ENCODE measurements at regions not wholly inside any gene's neighbourhood (a gene's known extent, or its start where the extent isn't known, plus 50 kb on each side); places are given as distances from the start of the nearest gene placed in this dataset.

- Mint-ChIP-seq H3K27ac (no peak overlapping the region), H3K9me3 (no peaks in the 10 kb centered on the region), H3K36me3 (no peaks in the 10 kb centered on the region)
- DNase-seq (ENCODE audit: low spot score in 2 of 2) (no peak), ATAC-seq (no peak)
Observed at GRCh38 chr12:75708802-75709201, 197.4 kb upstream of the KRR1 start.

DNA sequence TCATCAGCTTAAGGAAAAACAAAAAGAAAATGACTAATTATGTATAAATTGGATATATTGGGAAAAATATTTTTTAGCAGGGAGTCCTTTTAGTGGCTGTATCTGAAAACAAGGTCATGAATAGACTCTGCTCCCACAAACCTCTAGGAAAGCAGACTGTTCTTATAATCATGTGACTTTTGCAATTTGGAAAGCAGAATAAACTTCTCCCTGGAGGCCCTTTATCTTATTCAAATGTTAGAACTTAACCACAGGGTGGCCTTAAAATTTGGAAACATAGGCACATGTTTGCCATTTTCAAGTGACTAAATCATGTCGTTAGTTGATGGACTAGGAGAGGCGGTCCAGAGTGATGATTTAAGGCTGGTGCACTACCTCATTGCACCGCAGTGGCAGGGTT, 196.6 kb upstream of the KRR1 start:
- H3K36me3 Mint-ChIP-seq, result no peaks in the 10 kb centered on the region
- DNase-seq (ENCODE audit: low spot score in 2 of 2) (no peak), ATAC-seq (no peak)
- no peak overlapping the region for H3K27ac Mint-ChIP-seq
- H3K9me3 Mint-ChIP-seq, result no peaks in the 10 kb centered on the region

DNA sequence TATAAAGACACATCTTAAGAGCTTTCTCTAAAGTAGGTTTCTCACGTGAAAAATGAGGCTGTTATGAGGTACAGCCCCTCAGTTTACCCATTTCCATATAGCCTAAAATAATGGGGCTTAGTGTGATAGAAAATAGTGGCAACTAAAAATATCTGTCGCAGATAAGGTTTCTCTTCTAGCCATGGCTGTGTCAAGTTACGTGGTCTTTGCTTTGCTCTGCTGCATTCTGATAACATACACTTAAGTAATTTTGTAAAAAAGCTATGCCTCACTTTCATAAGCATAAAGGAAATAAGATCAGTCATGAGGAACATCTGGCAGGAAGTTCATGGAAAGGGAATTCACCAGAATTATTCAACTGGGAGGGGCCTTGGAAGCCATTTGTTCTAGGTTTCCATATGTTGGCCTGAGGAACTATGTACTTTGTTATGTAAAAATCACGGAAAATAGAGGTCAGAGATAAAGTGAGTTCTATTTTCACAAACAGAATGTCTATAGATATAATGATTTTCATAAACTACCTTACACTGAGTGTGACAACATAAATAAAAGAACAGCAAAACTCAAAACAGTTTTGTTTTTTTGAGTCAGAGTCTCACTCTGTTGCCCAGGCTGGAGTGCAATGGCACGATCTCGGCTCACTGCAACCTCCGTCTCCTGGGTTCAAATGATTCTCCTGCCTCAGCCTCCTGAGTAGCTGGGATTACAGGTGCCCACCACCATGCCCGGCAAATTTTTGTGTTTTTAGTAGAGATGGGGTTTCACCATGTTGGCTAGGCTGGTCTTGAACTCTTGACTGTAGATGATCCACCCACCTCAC, 195.6 kb upstream of the KRR1 start:
- ATAC-seq, result no peak
- no peak for DNase-seq (ENCODE audit: low spot score in 2 of 2)
- Mint-ChIP-seq H3K9me3 (no peaks in the 10 kb centered on the region), H3K27ac (no peak overlapping the region), H3K36me3 (no peaks in the 10 kb centered on the region)

DNA sequence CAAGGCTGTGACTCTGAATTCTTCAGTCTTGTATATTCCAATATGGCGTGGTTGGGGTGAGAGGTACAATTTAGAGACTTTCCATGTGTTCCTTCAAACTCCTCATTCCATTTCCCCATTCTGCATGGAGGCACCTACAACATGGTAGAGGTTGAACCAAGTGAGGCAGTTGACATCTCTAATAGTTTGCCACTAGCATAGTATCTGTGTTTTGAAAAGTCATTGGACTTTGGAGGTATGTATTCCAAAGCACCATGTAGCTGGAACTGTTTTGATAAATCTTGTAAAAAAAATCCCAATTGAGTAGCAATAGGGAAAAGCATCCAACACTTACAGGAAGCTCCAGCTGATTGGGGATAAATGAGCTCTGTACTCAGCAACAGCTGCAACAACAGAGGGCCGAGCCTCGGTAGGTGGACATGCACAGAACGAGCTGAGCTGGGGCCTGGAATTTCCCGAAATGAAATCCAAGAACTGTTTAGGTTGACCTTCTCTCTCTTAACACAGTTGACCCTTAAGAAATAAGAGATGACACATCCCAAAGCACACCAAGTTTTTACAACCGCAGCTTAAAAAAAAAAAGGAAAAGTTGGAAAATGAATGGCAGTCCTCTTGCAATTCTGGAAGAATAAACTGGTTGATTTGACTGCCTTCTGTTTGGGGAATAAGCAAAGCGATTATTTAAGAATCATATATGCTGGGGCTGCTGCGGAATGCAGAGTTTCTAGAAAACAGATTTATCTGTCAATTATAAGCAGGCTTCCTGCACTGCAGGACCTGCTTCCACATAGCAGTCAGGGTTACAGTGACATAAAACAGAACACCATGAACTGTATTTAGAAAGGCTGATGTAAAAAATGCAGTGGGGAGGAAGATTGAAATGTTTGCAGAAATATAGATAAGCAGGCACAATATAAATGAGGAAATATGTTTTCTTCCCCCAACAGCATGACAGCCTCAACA, 194.6 kb upstream of the KRR1 start:
- Mint-ChIP-seq H3K27ac (no peak overlapping the region), H3K9me3 (no peaks in the 10 kb centered on the region), H3K36me3 (no peaks in the 10 kb centered on the region)
- DNase-seq (ENCODE audit: low spot score in 2 of 2) (no peak), ATAC-seq (no peak)

DNA sequence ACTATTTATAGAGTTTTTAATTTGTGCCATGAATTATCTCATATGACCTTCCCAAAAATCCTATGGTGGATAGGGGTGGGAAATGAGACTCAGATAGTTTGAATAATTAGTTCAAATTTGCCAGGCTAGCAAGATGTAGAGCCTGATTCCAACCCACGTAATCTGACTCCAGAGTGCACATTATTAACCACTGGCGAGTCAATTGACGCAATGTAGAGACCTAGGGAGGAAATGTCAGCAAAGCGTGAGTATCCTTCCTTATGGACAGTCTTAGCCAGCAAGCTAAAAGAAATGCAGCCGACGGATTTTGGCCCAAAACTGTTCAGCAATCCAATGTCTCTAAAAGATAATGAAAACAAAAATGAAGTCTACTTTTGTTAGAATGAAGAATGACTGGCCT, 193.3 kb upstream of the KRR1 start:
- Mint-ChIP-seq H3K27ac (no peak overlapping the region), H3K36me3 (no peaks in the 10 kb centered on the region), H3K9me3 (no peaks in the 10 kb centered on the region)
- DNase-seq (ENCODE audit: low spot score in 2 of 2) (no peak), ATAC-seq (no peak)

DNA sequence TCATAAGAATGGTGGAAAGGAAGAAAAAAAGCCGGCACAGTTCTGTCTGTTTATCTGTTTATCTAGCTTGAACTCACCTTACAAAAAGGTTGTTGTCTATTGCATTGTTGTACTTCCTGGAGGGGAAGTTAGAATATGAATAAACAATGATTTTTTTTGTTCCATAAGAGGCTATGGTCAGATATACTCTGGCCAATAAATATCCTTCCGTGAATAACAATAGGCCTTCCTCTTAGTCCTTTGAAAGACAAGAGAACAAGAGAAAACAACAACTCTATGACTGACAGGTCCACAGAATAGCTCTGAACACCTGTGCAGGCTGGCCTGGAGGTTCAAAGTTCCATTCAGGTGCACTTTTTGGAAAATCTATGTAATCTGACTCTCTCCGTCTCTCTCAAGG, 192.8 kb upstream of the KRR1 start:
- Mint-ChIP-seq H3K9me3 (no peaks in the 10 kb centered on the region), H3K36me3 (no peaks in the 10 kb centered on the region), H3K27ac (no peak overlapping the region)
- DNase-seq (ENCODE audit: low spot score in 2 of 2) (no peak), ATAC-seq (no peak)

- no peaks in the 10 kb centered on the region for H3K36me3 Mint-ChIP-seq
- ATAC-seq, result no peak
- no peak overlapping the region for H3K27ac Mint-ChIP-seq
- no peaks in the 10 kb centered on the region for H3K9me3 Mint-ChIP-seq
- DNase-seq (ENCODE audit: low spot score in 2 of 2), result no peak
Observed at GRCh38 chr12:75703131-75703530, 191.7 kb upstream of the KRR1 start.

DNA sequence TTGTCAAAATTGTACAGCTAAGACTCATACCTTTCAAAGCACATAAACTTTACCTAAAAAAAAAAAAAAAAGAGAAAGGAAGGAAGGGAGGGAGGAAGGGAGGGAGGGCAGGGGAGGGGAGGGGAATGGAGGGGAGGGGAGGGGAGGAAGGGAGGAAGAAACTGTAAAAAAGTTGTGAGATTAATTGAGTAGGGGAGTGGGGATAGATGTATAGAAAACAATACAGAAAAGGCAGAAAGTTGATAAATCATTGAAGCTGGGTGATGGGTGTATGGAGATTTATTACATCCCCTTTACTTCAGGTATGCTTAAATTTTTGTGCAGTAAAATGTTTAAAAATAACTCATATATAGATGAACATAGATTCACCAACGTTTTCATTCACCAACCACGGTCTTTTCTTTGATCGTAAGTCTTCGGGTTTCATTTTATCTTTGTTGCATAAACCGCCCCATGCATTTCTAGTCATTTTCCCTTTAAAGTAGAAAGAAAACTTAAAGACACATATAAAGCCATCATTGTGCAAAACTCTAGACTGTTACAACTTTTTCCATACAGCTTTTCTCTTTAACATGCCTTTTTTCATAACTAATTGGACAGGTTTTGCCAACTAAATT, 191.2 kb upstream of the KRR1 start:
- Mint-ChIP-seq H3K9me3 (no peaks in the 10 kb centered on the region), H3K36me3 (no peaks in the 10 kb centered on the region), H3K27ac (no peak overlapping the region)
- DNase-seq (ENCODE audit: low spot score in 2 of 2) (no peak), ATAC-seq (peak in 1 of 2 donors; percentile 47)

DNA sequence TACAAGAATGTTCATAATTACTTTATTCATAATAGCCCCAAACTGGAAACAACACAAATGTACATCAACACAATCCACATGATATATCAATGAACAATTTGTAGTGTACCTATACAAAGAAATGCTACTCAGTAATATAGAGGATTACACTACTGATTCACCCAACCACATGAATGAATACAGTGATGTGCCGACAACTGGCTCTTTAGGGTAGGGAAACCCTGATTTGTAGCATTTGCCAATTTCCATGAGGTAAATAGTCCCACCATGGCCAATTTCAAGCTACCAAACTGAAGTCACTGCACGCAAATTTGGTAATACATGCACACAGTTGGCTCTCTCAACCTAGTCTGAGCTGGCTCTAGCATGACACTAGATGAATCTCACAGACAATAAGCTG, 190.4 kb upstream of the KRR1 start:
- no peaks in the 10 kb centered on the region for H3K36me3 Mint-ChIP-seq
- no peak overlapping the region for H3K27ac Mint-ChIP-seq
- peak; percentile 28 to 33 for ATAC-seq
- no peak for DNase-seq (ENCODE audit: low spot score in 2 of 2)
- H3K9me3 Mint-ChIP-seq, result no peaks in the 10 kb centered on the region

GRCh38 chr12:75699728-75700496, 188.5 kb upstream of the KRR1 start:
- Mint-ChIP-seq H3K9me3 (no peaks in the 10 kb centered on the region), H3K27ac (no peak overlapping the region), H3K36me3 (no peaks in the 10 kb centered on the region)
- no peak for DNase-seq (ENCODE audit: low spot score in 2 of 2)
- no peak for ATAC-seq

DNA sequence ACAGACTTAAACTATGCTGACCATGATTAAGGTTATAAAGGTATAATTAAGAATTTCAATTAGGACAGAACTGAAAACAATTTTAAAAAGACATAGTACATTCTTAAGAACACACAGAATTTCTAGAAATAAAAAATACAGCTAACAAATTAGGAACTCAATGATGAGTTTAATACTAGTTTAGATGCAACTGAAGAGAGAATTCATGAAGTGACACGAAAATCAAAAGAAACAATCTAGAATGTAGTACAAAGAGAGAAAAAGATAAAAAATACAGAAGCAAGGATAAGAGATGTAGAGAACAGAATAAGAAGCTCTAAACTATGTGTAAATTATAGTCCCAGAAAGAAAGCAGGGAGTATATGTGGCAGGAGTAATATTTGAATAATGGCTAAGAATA, 187.8 kb upstream of the KRR1 start:
- Mint-ChIP-seq H3K9me3 (no peaks in the 10 kb centered on the region), H3K27ac (no peak overlapping the region)
- ATAC-seq, result no peak

DNA sequence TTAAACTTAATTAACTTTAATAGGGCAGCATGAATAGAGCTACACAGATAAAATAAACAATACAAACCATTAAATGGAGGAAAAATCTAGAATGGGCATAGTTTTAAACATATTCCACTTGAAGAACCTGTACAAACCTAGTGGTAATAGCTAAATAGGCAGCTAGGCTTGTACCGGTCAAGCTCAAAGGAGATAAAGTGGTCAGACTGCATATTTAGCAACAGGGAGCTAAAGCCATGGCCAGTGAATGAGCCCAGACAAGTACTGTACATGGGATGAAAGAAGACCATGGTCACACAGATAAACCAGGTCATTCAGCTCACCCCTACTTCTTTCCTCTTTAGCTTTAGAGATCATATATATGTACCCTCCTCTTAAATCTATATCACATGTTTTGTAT, 186.6 kb upstream of the KRR1 start:
- H3K9me3 Mint-ChIP-seq, result no peaks in the 10 kb centered on the region
- DNase-seq (ENCODE audit: low spot score in 2 of 2) (no peak), ATAC-seq (no peak)
- H3K27ac Mint-ChIP-seq, result no peak overlapping the region
- H3K36me3 Mint-ChIP-seq, result no peaks in the 10 kb centered on the region

More for the DNA sequence above, 187.8 kb upstream of the KRR1 start:
- no peaks in the 10 kb centered on the region for H3K36me3 Mint-ChIP-seq
- no peak for DNase-seq (ENCODE audit: low spot score in 2 of 2)

- DNase-seq (ENCODE audit: low spot score in 2 of 2), result no peak
- Mint-ChIP-seq H3K9me3 (no peaks in the 10 kb centered on the region), H3K27ac (no peak overlapping the region), H3K36me3 (no peaks in the 10 kb centered on the region)
- no peak for ATAC-seq
Observed at GRCh38 chr12:75695926-75696325, 184.5 kb upstream of the KRR1 start.

DNA sequence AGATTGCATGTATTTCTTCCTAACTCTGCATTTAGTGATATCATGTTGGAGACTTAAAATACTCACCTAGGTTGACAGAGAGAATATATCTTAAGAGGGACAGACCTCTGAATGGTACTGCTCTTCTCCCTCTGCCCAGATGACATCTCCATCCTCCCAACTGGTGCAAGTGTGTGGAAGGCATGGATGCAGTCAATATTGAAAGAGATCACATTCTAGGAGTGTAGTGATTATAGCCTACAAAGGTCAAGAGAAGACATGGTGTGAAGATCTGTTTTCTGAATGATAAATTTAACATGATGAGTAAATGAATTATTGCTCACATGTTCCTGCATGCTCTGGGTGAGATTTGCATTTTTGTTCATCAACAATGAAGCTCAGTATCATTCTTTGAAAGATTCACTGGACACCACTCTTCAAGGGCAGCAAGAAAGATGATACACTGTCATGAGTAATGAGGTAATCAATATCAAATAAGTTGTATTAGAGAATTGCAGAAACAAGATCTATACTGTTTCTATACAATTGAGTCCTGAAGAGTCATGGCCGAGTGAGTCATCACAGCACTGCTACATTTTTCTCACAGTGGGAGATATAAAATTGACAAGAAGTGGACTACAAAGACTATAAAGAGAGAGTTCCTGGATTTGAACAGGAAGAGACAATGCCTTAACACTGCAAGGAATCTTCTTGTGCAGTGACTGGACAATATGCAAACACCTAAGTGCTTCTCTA, 183.3 kb upstream of the KRR1 start:
- H3K9me3 Mint-ChIP-seq, result no peaks in the 10 kb centered on the region
- no peak overlapping the region for H3K27ac Mint-ChIP-seq
- no peaks in the 10 kb centered on the region for H3K36me3 Mint-ChIP-seq
- ATAC-seq (no peak), DNase-seq (ENCODE audit: low spot score in 2 of 2) (no peak)

- Mint-ChIP-seq H3K9me3 (no peaks in the 10 kb centered on the region), H3K36me3 (no peaks in the 10 kb centered on the region), H3K27ac (no peak overlapping the region)
- DNase-seq (ENCODE audit: low spot score in 2 of 2), result no peak
- ATAC-seq, result no peak
Observed at GRCh38 chr12:75692876-75693275, 181.5 kb upstream of the KRR1 start.

GRCh38 chr12:75690296-75690955, 179.0 kb upstream of the KRR1 start:
- Mint-ChIP-seq H3K27ac (no peak overlapping the region), H3K36me3 (no peaks in the 10 kb centered on the region), H3K9me3 (no peaks in the 10 kb centered on the region)
- DNase-seq (ENCODE audit: low spot score in 2 of 2) (no peak), ATAC-seq (no peak)

Measured in activated naive CD4-positive, alpha-beta T cell treated with anti-CD3 and anti-CD28 coated beads, Interleukin-2, amount 50 U/mL, for 72 hours (primary cell).